Mesendoderm (in vitro differentiated cells): ENCODE measurements at regions not wholly inside any gene's neighbourhood (a gene's known extent, or its start where the extent isn't known, plus 50 kb on each side); places are given as distances from the start of the nearest gene placed in this dataset.

Source experiments
- DNase-seq: peaks from one replicate; pipeline ENCODE4 v3.0.0; 2013
- H2AK5ac ChIP-seq: 2 replicates; pipeline ENCODE4 v1.6.1; 2013; ENCODE audit warnings: low read length, inconsistent platforms
- H2BK120ac ChIP-seq: 2 replicates; pipeline ENCODE4 v1.6.1; 2013; ENCODE audit warnings: low read depth, mild to moderate bottlenecking, low read length, moderate library complexity, mixed read lengths
- H2BK15ac ChIP-seq: replicated peaks from 2 replicates; pipeline ENCODE4 v1.6.1; 2013; ENCODE audit warnings: low read depth, mild to moderate bottlenecking, moderate library complexity
- H2BK5ac ChIP-seq: 2 replicates; pipeline ENCODE4 v1.6.1; 2013; ENCODE audit warnings: low read length, inconsistent platforms
- H3K18ac ChIP-seq: 2 replicates; pipeline ENCODE4 v1.6.1; 2013; ENCODE audit warnings: mild to moderate bottlenecking, low read length, mixed read lengths
- H3K23ac ChIP-seq: one replicate; pipeline ENCODE4 v1.6.1; 2013; ENCODE audit warnings: low read length
- H3K27ac ChIP-seq: 2 replicates; pipeline ENCODE4 v1.5.1; 2013; ENCODE audit warnings: low read depth, mild to moderate bottlenecking, inconsistent platforms, low read length, moderate library complexity
- H3K27me3 ChIP-seq: 2 replicates; pipeline ENCODE4 v1.6.1; 2013; ENCODE audit warnings: low read length, control low read depth, mild to moderate bottlenecking, inconsistent platforms; ENCODE audit not compliant: insufficient read depth, poor library complexity
- H3K36me3 ChIP-seq: 2 replicates; pipeline ENCODE4 v1.6.1; 2013; ENCODE audit warnings: low read length, inconsistent platforms; ENCODE audit not compliant: control insufficient read depth, insufficient read depth
- H3K4ac ChIP-seq: one replicate; pipeline ENCODE4 v1.6.1; 2013; ENCODE audit warnings: low read depth, mild to moderate bottlenecking, low read length, moderate library complexity
- H3K4me1 ChIP-seq: 2 replicates; pipeline ENCODE4 v1.6.1; 2013; ENCODE audit warnings: low read depth, low read length, inconsistent platforms; ENCODE audit not compliant: control insufficient read depth
- H3K4me2 ChIP-seq: 2 replicates; pipeline ENCODE4 v1.6.1; 2013; ENCODE audit warnings: low read length
- H3K4me3 ChIP-seq: 2 replicates; pipeline ENCODE4 v1.5.1; 2013; ENCODE audit warnings: mild to moderate bottlenecking, low read length
- H3K56ac ChIP-seq: one replicate; pipeline ENCODE4 v1.6.1; 2013; ENCODE audit warnings: low read length
- H3K79me1 ChIP-seq: 2 replicates; pipeline ENCODE4 v1.6.1; 2013; ENCODE audit warnings: low read length, inconsistent platforms
- H3K79me2 ChIP-seq: 2 replicates; pipeline ENCODE4 v1.6.1; 2013; ENCODE audit warnings: mild to moderate bottlenecking, low read length; ENCODE audit not compliant: control insufficient read depth, insufficient read depth
- H3K9ac ChIP-seq: 2 replicates; pipeline ENCODE4 v1.6.1; 2013; ENCODE audit warnings: low read length, inconsistent platforms
- H4K5ac ChIP-seq: one replicate; pipeline ENCODE4 v1.6.1; 2013; ENCODE audit warnings: low read length
- H4K8ac ChIP-seq: one replicate; pipeline ENCODE4 v1.6.1; 2013; ENCODE audit warnings: low read depth, mild to moderate bottlenecking, control low read depth, low read length, moderate library complexity
- WGBS: extraction: QIAGEN DNeasy Blood & Tissue Kit; methylation state at CpG from one replicate; pipeline ENCODE4 v1.1.7; 2013; ENCODE audit warnings: low lambda C conversion rate, missing lambda C conversion rate; ENCODE audit not compliant: insufficient coverage; ENCODE audit errors: extremely low coverage; 5-methylcytosine and 5-hydroxymethylcytosine counted together

GRCh38 chr4:174430576-174430975, 91.7 kb downstream of the HPGD start:
- H3K18ac ChIP-seq: no peak overlapping the region
- no peak overlapping the region for H3K56ac ChIP-seq
- H2AK5ac ChIP-seq: no peak overlapping the region
- no peak for DNase-seq
- H2BK120ac ChIP-seq: no peak overlapping the region
- no peaks in the 10 kb centered on the region for H3K79me1 ChIP-seq
- H3K79me2 ChIP-seq: no peaks in the 10 kb centered on the region
- no peak overlapping the region for H2BK15ac ChIP-seq
- H2BK5ac ChIP-seq: no peak overlapping the region
- no CpG with 5 or more reads among the region's 4 CpGs for WGBS
- no peak overlapping the region for H3K4me3 ChIP-seq
- H3K27ac ChIP-seq: no peak overlapping the region
- no peak overlapping the region for H3K23ac ChIP-seq
- no peak overlapping the region for H3K9ac ChIP-seq
- H4K5ac ChIP-seq: no peak overlapping the region
- H3K36me3 ChIP-seq: no peaks in the 10 kb centered on the region
- H3K4me2 ChIP-seq: no peak overlapping the region
- H4K8ac ChIP-seq: no peak overlapping the region
- H3K4me1 ChIP-seq: no peaks in the 10 kb centered on the region
- H3K4ac ChIP-seq: no peak overlapping the region
- no peaks in the 10 kb centered on the region for H3K27me3 ChIP-seq

GRCh38 chr4:174429701-174430410, 92.4 kb downstream of the HPGD start:
- no peak overlapping the region for H2AK5ac ChIP-seq
- H3K23ac ChIP-seq: no peak overlapping the region
- no peaks in the 10 kb centered on the region for H3K4me1 ChIP-seq
- H2BK15ac ChIP-seq: no peak overlapping the region
- H2BK5ac ChIP-seq: no peak overlapping the region
- H4K8ac ChIP-seq: no peak overlapping the region
- H3K36me3 ChIP-seq: no peaks in the 10 kb centered on the region
- H4K5ac ChIP-seq: no peak overlapping the region
- H3K4me2 ChIP-seq: no peak overlapping the region
- H3K79me2 ChIP-seq: no peaks in the 10 kb centered on the region
- no peak for DNase-seq
- H3K4ac ChIP-seq: no peak overlapping the region
- H3K4me3 ChIP-seq: no peak overlapping the region
- H3K9ac ChIP-seq: no peak overlapping the region
- no peak overlapping the region for H2BK120ac ChIP-seq
- H3K27me3 ChIP-seq: no peaks in the 10 kb centered on the region
- no peaks in the 10 kb centered on the region for H3K79me1 ChIP-seq
- no peak overlapping the region for H3K27ac ChIP-seq
- WGBS: no CpG with 5 or more reads among the region's 1 CpG
- no peak overlapping the region for H3K56ac ChIP-seq
- H3K18ac ChIP-seq: no peak overlapping the region

GRCh38 chr4:174427571-174428140, 94.6 kb downstream of the HPGD start:
- Histone ChIP-seq H3K9ac (no peak overlapping the region), H3K56ac (no peak overlapping the region), H3K18ac (no peak overlapping the region), H3K79me1 (no peaks in the 10 kb centered on the region), H3K36me3 (no peaks in the 10 kb centered on the region), H4K8ac (no peak overlapping the region), H2BK15ac (no peak overlapping the region), H3K4me3 (no peak overlapping the region), H3K4me2 (no peak overlapping the region), H2AK5ac (no peak overlapping the region), H3K23ac (no peak overlapping the region), H3K27ac (no peak overlapping the region), H3K4ac (no peak overlapping the region), H2BK120ac (no peak overlapping the region), H2BK5ac (no peak overlapping the region), H3K27me3 (no peaks in the 10 kb centered on the region), H3K4me1 (no peaks in the 10 kb centered on the region), H4K5ac (no peak overlapping the region), H3K79me2 (no peaks in the 10 kb centered on the region)
- no CpG with 5 or more reads among the region's 4 CpGs for WGBS
- no peak for DNase-seq

GRCh38 chr4:174425669-174426068, 96.6 kb downstream of the HPGD start:
- H3K4ac ChIP-seq: no peak overlapping the region
- no peaks in the 10 kb centered on the region for H3K36me3 ChIP-seq
- no peak overlapping the region for H4K8ac ChIP-seq
- no peak overlapping the region for H2AK5ac ChIP-seq
- no peak overlapping the region for H3K9ac ChIP-seq
- H3K4me2 ChIP-seq: no peak overlapping the region
- no peaks in the 10 kb centered on the region for H3K79me2 ChIP-seq
- no CpG with 5 or more reads among the region's 1 CpG for WGBS
- no peak overlapping the region for H2BK120ac ChIP-seq
- no peaks in the 10 kb centered on the region for H3K4me1 ChIP-seq
- no peaks in the 10 kb centered on the region for H3K79me1 ChIP-seq
- H3K56ac ChIP-seq: no peak overlapping the region
- H3K27ac ChIP-seq: no peak overlapping the region
- H4K5ac ChIP-seq: no peak overlapping the region
- no peak for DNase-seq
- H2BK5ac ChIP-seq: no peak overlapping the region
- no peak overlapping the region for H2BK15ac ChIP-seq
- no peak overlapping the region for H3K23ac ChIP-seq
- no peaks in the 10 kb centered on the region for H3K27me3 ChIP-seq
- no peak overlapping the region for H3K18ac ChIP-seq
- H3K4me3 ChIP-seq: no peak overlapping the region

GRCh38 chr4:174423257-174423944, 98.9 kb downstream of the HPGD start:
- Histone ChIP-seq H3K4ac (no peak overlapping the region), H3K18ac (peak overlapping the region; percentile 51), H2BK15ac (no peak overlapping the region), H3K4me2 (no peak overlapping the region), H2AK5ac (no peak overlapping the region), H3K9ac (no peak overlapping the region), H3K23ac (no peak overlapping the region), H3K4me3 (no peak overlapping the region), H3K79me2 (no peaks in the 10 kb centered on the region), H3K4me1 (no peaks in the 10 kb centered on the region), H3K56ac (no peak overlapping the region), H3K27ac (no peak overlapping the region), H3K79me1 (no peaks in the 10 kb centered on the region), H4K5ac (no peak overlapping the region), H3K36me3 (no peaks in the 10 kb centered on the region), H4K8ac (no peak overlapping the region), H3K27me3 (no peaks in the 10 kb centered on the region), H2BK5ac (no peak overlapping the region), H2BK120ac (peak overlapping the region; percentile 61)
- no peak for DNase-seq
- no CpG with 5 or more reads among the region's 6 CpGs for WGBS
